ENCODE measurements at regions not wholly inside any gene's neighbourhood (a gene's known extent, or its start where the extent isn't known, plus 50 kb on each side); places are given as distances from the start of the nearest gene placed in this dataset.

- intact Hi-C loops (cut with DNase I) = no loop called here
- H3K27ac ChIP-seq = no peak overlapping the region
- no peak for DNase-seq
- H3K9me3 ChIP-seq = no peaks in the 10 kb centered on the region
- 95% methylated on average over 6 of the region's 6 CpGs for WGBS (ENCODE audit: insufficient coverage, low coverage, low lambda C conversion rate, missing lambda C conversion rate)
- no peaks in the 10 kb centered on the region for H3K27me3 ChIP-seq
- H3K4me3 ChIP-seq = no peak overlapping the region
- TF ChIP-seq POLR2A (IDR thresholded peaks at IDR 0.05) = no peak
- no peak for TF ChIP-seq CTCF (IDR thresholded peaks at IDR 0.05)
- no peak for ATAC-seq
- H3K4me1 ChIP-seq = no peaks in the 10 kb centered on the region
- no peaks in the 10 kb centered on the region for H3K36me3 ChIP-seq
Observed at GRCh38 chr3:177414093-177414492, 216.8 kb upstream of the TBL1XR1 start.

- TF ChIP-seq CTCF (IDR thresholded peaks at IDR 0.05) = no peak
- TF ChIP-seq POLR2A (IDR thresholded peaks at IDR 0.05) = no peak
- Histone ChIP-seq H3K27me3 (no peaks in the 10 kb centered on the region), H3K27ac (no peak overlapping the region), H3K9me3 (no peaks in the 10 kb centered on the region), H3K36me3 (no peaks in the 10 kb centered on the region), H3K4me3 (no peak overlapping the region), H3K4me1 (no peaks in the 10 kb centered on the region)
- DNase-seq (no peak), ATAC-seq (no peak)
- 33% methylated on average over 1 of the region's 1 CpG for WGBS (ENCODE audit: insufficient coverage, low coverage, low lambda C conversion rate, missing lambda C conversion rate)
- intact Hi-C loops (cut with DNase I) = no loop called here
Observed at GRCh38 chr3:177418787-177419186, 221.5 kb upstream of the TBL1XR1 start.

DNA sequence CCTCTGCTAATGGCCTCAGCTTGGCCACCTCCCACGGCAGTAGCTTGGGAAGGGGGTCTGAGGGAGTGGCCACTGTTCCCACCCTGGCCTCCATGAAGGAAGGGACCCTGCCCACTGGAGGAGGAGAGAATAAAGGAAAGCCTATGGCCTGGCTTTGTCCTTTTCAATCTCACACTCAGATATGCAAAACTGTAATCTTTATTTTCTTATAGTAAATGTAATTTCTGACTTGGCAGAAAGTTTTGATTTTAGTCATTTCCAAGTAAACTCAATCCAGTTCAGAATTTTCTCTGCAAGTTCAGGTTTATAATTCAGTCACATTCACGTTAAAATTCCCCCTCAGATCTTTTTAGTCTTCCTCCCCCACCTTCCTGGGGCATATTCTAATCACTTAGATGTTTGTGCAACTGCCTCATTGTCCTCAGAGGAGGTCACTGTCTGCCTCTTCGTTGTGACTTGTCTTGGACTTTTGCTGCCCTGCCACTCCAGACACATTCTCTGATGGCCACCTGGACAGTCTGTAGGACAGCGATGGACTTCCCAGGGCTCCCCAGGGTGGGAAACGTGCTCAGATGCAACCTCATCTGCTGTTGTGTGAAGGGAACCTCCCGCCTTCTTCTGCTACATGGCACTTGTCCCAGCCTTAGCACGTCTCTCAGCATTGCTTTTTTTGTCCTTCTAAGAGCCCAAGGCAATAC is 222.8 kb upstream of the TBL1XR1 start:
- DNase-seq = no peak
- ATAC-seq = no peak
- no peak overlapping the region for H3K4me3 ChIP-seq
- H3K27ac ChIP-seq = no peak overlapping the region
- no peaks in the 10 kb centered on the region for H3K9me3 ChIP-seq
- 67% methylated on average over 6 of the region's 7 CpGs for WGBS (ENCODE audit: insufficient coverage, low coverage, low lambda C conversion rate, missing lambda C conversion rate)
- TF ChIP-seq CTCF (IDR thresholded peaks at IDR 0.05) (no peak), POLR2A (IDR thresholded peaks at IDR 0.05) (no peak)
- H3K27me3 ChIP-seq = no peaks in the 10 kb centered on the region
- no peaks in the 10 kb centered on the region for H3K36me3 ChIP-seq
- H3K4me1 ChIP-seq = no peaks in the 10 kb centered on the region
- intact Hi-C loops (cut with DNase I) = no loop called here

- no peak for TF ChIP-seq POLR2A (IDR thresholded peaks at IDR 0.05)
- TF ChIP-seq CTCF (IDR thresholded peaks at IDR 0.05) = no peak
- WGBS (ENCODE audit: insufficient coverage, low coverage, low lambda C conversion rate, missing lambda C conversion rate) = 80% methylated on average over 5 of the region's 6 CpGs
Observed at GRCh38 chr3:177420651-177421480, 223.6 kb upstream of the TBL1XR1 start.

More at GRCh38 chr3:177420651-177421480, 223.6 kb upstream of the TBL1XR1 start:
- Histone ChIP-seq H3K4me3 (no peak overlapping the region), H3K27me3 (no peaks in the 10 kb centered on the region), H3K36me3 (no peaks in the 10 kb centered on the region), H3K9me3 (no peaks in the 10 kb centered on the region), H3K27ac (no peak overlapping the region), H3K4me1 (no peaks in the 10 kb centered on the region)
- ATAC-seq (no peak), DNase-seq (no peak)
- intact Hi-C loops (cut with DNase I) = no loop called here
